A673 (cell line): ENCODE measurements at regions not wholly inside any gene's neighbourhood (a gene's known extent, or its start where the extent isn't known, plus 50 kb on each side); places are given as distances from the start of the nearest gene placed in this dataset.

Experiments
- BruUV-seq: library from RNA; stranded (reverse); fragments of 400-500 nt; replicated peaks from 2 replicates; lab custom pipeline; 2021; lab: Mats Ljungman, UMichigan
- CTCF ChIA-PET: fragments of 300-600 bp; sonication (Branson Sonifier 250); formaldehyde crosslinking; loops from one replicate; lab custom pipeline; 2022; ENCODE audit warnings: antibody characterized with exemption; lab: Charles Lee
- POLR2A ChIA-PET: fragments of 300-600 bp; sonication (Branson Sonifier 250); formaldehyde crosslinking; loops from one replicate; lab custom pipeline; 2022; ENCODE audit warnings: antibody characterized with exemption; ENCODE audit not compliant: low non-redundant PET; lab: Charles Lee
- DNase-seq: peaks from one replicate; pipeline ENCODE4 v3.0.0-alpha.2; 2015; ENCODE audit warnings: low spot score
- H3K27ac ChIP-seq: fragments of 200-600 bp; sonication (generic); 2 replicates; pipeline ENCODE4 v1.5.1; 2016; ENCODE audit warnings: mixed run types, low read depth, mild to moderate bottlenecking, mixed read lengths, antibody characterized with exemption, low read length; ENCODE audit not compliant: poor library complexity, severe bottlenecking
- H3K27me3 ChIP-seq: fragments of 200-600 bp; sonication (generic); replicated peaks from 2 replicates; pipeline ENCODE4 v1.6.1; 2017; ENCODE audit warnings: mixed run types, low read depth, mild to moderate bottlenecking, mixed read lengths, antibody characterized with exemption, low read length; ENCODE audit not compliant: insufficient read depth, poor library complexity
- H3K36me3 ChIP-seq: fragments of 200-600 bp; sonication (generic); 2 replicates; pipeline ENCODE4 v1.6.1; 2016; ENCODE audit warnings: mixed run types, mild to moderate bottlenecking, mixed read lengths, antibody characterized with exemption, low read length; ENCODE audit not compliant: insufficient read depth, poor library complexity, severe bottlenecking
- H3K4me1 ChIP-seq: fragments of 200-600 bp; sonication (generic); 2 replicates; pipeline ENCODE4 v1.6.1; 2017; ENCODE audit warnings: mixed run types, mild to moderate bottlenecking, mixed read lengths, antibody characterized with exemption, low read length; ENCODE audit not compliant: insufficient read depth, poor library complexity, severe bottlenecking
- H3K4me3 ChIP-seq: fragments of 200-600 bp; sonication (generic); 2 replicates; pipeline ENCODE4 v1.5.1; 2016; ENCODE audit warnings: low read depth, mixed run types, mild to moderate bottlenecking, mixed read lengths, low read length; ENCODE audit not compliant: poor library complexity, severe bottlenecking
- H3K9me3 ChIP-seq: fragments of 200-600 bp; sonication (generic); 2 replicates; pipeline ENCODE4 v1.6.1; 2016; ENCODE audit warnings: mixed run types, low read depth, mild to moderate bottlenecking, mixed read lengths, antibody characterized with exemption, low read length; ENCODE audit not compliant: poor library complexity, severe bottlenecking
- EZH2 ChIP-seq: fragments of 200-600 bp; sonication (generic); IDR thresholded peaks from 2 replicates; pipeline ENCODE4 v1.6.1; 2017; ENCODE audit warnings: borderline replicate concordance, low read depth, mild to moderate bottlenecking, mixed read lengths, antibody characterized with exemption, low read length; ENCODE audit not compliant: poor library complexity, severe bottlenecking
- intact Hi-C: fragments of 100-400 bp; cut with micrococcal nuclease; formaldehyde crosslinking; loops from one replicate; pipeline ENCODE4 v1.10.0; 2022; ENCODE audit not compliant: unreplicated experiment
- TF ChIP-seq, protein P1 (sequence below): fragments of 300-800, 200-600 bp; sonication (generic); conservative IDR thresholded peaks from 2 replicates; pipeline ENCODE4 v1.5.1; 2017; ENCODE audit warnings: low read depth, mild to moderate bottlenecking, antibody characterized with exemption, low read length, moderate library complexity, mixed read lengths

DNA sequence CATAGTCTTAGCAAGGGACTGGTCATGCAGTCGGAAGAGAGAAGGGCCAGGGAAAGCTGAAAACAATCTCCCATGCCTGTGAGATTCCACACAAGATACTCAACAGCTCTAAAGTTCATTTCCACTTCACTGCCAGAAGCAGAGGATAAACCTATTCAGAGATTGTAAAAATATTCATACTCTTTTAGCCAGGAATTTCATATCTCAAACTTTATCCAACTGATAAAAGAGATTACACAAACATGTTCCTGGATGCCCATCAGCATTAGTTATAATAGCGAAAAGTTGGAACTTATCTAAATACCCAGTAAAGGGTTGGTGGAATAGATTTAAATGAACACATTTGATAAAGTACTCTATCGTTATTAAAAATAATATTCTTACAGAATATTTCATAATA, 75.2 kb upstream of the ARHGEF3 start:
- Histone ChIP-seq H3K36me3 (no peaks in the 10 kb centered on the region), H3K27me3 (no peaks in the 10 kb centered on the region), H3K9me3 (no peaks in the 10 kb centered on the region), H3K4me3 (no peak overlapping the region), H3K4me1 (no peaks in the 10 kb centered on the region), H3K27ac (no peak overlapping the region)
- CTCF ChIA-PET, result no interaction called here
- TF ChIP-seq, protein P1, sequence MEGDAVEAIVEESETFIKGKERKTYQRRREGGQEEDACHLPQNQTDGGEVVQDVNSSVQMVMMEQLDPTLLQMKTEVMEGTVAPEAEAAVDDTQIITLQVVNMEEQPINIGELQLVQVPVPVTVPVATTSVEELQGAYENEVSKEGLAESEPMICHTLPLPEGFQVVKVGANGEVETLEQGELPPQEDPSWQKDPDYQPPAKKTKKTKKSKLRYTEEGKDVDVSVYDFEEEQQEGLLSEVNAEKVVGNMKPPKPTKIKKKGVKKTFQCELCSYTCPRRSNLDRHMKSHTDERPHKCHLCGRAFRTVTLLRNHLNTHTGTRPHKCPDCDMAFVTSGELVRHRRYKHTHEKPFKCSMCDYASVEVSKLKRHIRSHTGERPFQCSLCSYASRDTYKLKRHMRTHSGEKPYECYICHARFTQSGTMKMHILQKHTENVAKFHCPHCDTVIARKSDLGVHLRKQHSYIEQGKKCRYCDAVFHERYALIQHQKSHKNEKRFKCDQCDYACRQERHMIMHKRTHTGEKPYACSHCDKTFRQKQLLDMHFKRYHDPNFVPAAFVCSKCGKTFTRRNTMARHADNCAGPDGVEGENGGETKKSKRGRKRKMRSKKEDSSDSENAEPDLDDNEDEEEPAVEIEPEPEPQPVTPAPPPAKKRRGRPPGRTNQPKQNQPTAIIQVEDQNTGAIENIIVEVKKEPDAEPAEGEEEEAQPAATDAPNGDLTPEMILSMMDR, result no peak
- no peak for TF ChIP-seq EZH2
- POLR2A ChIA-PET, result no interaction called here
- intact Hi-C loops, result no loop called here
- BruUV-seq, result no TSS peak
- DNase-seq, result no peak

DNA sequence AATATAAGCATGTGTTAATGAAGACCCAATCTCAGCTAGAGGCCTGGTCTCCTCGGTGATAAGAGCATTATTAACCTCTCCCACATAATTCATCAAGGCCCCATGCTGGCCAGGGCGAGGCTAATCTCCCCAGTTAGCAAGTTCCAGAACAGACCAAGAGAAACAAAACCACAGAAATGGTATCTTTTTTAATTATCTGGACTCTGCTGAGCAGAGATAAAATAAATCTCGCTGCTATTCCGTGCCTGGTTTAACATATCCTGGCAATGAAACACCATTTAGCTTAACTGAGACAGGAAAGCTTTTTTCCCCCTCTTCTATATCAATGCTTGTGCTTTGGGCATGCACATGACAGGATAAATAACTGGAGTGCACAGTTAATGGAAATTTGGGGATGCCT, 72.5 kb upstream of the ARHGEF3 start:
- Histone ChIP-seq H3K36me3 (no peaks in the 10 kb centered on the region), H3K27me3 (no peaks in the 10 kb centered on the region), H3K27ac (no peak overlapping the region), H3K4me3 (no peak overlapping the region), H3K9me3 (no peaks in the 10 kb centered on the region), H3K4me1 (no peaks in the 10 kb centered on the region)
- ChIA-PET POLR2A (no interaction called here), CTCF (no interaction called here)
- DNase-seq, result no peak
- intact Hi-C loops, result no loop called here
- no peak for TF ChIP-seq EZH2
- TF ChIP-seq, protein P1, result no peak
- no TSS peak for BruUV-seq

DNA sequence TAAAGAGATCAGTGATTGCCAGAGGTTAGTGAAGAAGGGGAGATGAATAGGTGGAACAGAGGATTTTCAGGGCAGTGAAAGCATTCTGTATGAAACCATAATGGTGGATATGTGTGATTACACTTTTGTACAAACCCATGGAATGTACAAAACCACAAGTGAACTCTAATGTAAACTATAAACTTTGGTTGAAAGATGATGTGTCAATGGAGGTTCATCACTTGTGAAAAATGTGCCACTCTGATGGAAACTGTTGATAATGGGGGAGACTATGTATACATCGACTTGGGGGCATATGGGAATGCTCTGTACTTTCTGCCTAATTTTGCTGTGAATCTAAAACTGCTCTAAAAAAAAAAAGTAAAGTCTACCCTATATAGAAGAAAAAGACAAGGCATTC, 68.7 kb upstream of the ARHGEF3 start:
- no peak overlapping the region for H3K4me3 ChIP-seq
- H3K27ac ChIP-seq, result no peak overlapping the region
- BruUV-seq, result no TSS peak
- H3K4me1 ChIP-seq, result no peaks in the 10 kb centered on the region
- no peaks in the 10 kb centered on the region for H3K9me3 ChIP-seq
- H3K27me3 ChIP-seq, result no peaks in the 10 kb centered on the region
- no peaks in the 10 kb centered on the region for H3K36me3 ChIP-seq
- TF ChIP-seq, protein P1, result no peak
- TF ChIP-seq EZH2, result no peak
- ChIA-PET POLR2A (no interaction called here), CTCF (no interaction called here)
- no peak for DNase-seq
- intact Hi-C loops, result no loop called here
